Small intestine (tissue), 7 donors: ENCODE measurements at regions not wholly inside any gene's neighbourhood (a gene's known extent, or its start where the extent isn't known, plus 50 kb on each side); places are given as distances from the start of the nearest gene placed in this dataset.

Experiments used
- DNase-seq, 2 donors: peaks; one replicate each; pipeline versions ENCODE4 v3.0.0 to v3.0.0-alpha.2; 2013
- FAIRE-seq: peaks from 2 replicates; lab custom pipeline; 2012; peaks lifted over from hg19 to GRCh38; lab: Jason Lieb, UNC
- H3K27ac ChIP-seq, 3 donors: one replicate each; pipeline ENCODE4 v1.5.1; 2013; ENCODE audit warnings: low read length in 2 of 3, mild to moderate bottlenecking in 2 of 3, control low read depth in 1 of 3, inconsistent platforms in 1 of 3, low read depth in 1 of 3, moderate library complexity in 1 of 3
- H3K27me3 ChIP-seq, 3 donors: one replicate each; pipeline ENCODE4 v1.6.1; 2013; ENCODE audit warnings: low read length in 3 of 3, inconsistent platforms in 1 of 3; ENCODE audit not compliant: control insufficient read depth in 3 of 3, insufficient read depth in 3 of 3
- H3K36me3 ChIP-seq, 3 donors: one replicate each; pipeline ENCODE4 v1.6.1; 2013; ENCODE audit warnings: low read length in 3 of 3, inconsistent platforms in 1 of 3, low read depth in 1 of 3, mild to moderate bottlenecking in 1 of 3, moderate library complexity in 1 of 3; ENCODE audit not compliant: control insufficient read depth in 3 of 3, insufficient read depth in 2 of 3
- H3K4me1 ChIP-seq, 3 donors: one replicate each; pipeline ENCODE4 v1.6.1; 2013; ENCODE audit warnings: low read length in 2 of 3, inconsistent platforms in 1 of 3, low read depth in 1 of 3, mild to moderate bottlenecking in 1 of 3, moderate library complexity in 1 of 3; ENCODE audit not compliant: control insufficient read depth in 3 of 3, insufficient read depth in 2 of 3
- H3K4me3 ChIP-seq, 3 donors: one replicate each; pipeline ENCODE4 v1.5.1; 2013; ENCODE audit warnings: low read length in 3 of 3, control low read depth in 1 of 3, inconsistent platforms in 1 of 3, low read depth in 1 of 3, mild to moderate bottlenecking in 1 of 3, moderate library complexity in 1 of 3
- H3K9me3 ChIP-seq, 2 donors: one replicate each; pipeline ENCODE4 v1.6.1; 2013; ENCODE audit warnings: low read depth in 1 of 2, low read length in 1 of 2; ENCODE audit not compliant: control insufficient read depth in 2 of 2, insufficient read depth in 1 of 2
- WGBS, 3 donors: extraction: QIAGEN DNeasy Blood & Tissue Kit; methylation state at CpG; one replicate each; pipeline ENCODE4 v1.1.7; 2013; 5-methylcytosine and 5-hydroxymethylcytosine counted together
- donor health status: healthy with polysubstance abuse.
- donor health status: control.
- donor health status: control.
- donor health status: Bipolar disorder and iron deficiency.
- donor health status: healthy.

DNA sequence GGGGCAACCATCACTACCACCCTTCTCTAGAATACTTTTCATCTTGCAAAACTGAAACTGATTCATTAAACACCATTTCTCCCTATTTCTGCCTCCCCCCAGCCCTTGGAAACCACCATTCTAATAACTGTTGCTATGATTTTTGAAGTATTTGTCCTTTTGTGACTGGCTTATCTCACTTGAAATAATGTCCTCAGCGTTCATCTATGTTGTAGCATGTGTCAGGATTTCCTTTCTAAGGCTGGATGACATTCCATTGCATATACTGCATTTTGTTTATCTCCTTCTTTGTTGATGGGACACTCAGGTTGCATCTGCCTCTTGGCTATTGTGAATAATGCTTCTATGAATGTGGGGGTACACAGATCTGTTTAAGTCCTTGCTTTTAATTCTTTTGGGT, 327.6 kb upstream of the ZNF32 start:
- H3K4me3 ChIP-seq: no peak overlapping the region
- no peaks in the 10 kb centered on the region for H3K9me3 ChIP-seq
- H3K4me1 ChIP-seq: peaks cover 0 to 6% (median 0%) of the 10 kb centered on the region in 3 donors
- no peak overlapping the region for H3K27ac ChIP-seq
- no peak for DNase-seq
- 53 to 68% (median 68%) methylated on average over 1 of the region's 1 CpG for WGBS, 3 donors
- no peaks in the 10 kb centered on the region for H3K36me3 ChIP-seq
- H3K27me3 ChIP-seq: no peaks in the 10 kb centered on the region
- no peak for FAIRE-seq

DNA sequence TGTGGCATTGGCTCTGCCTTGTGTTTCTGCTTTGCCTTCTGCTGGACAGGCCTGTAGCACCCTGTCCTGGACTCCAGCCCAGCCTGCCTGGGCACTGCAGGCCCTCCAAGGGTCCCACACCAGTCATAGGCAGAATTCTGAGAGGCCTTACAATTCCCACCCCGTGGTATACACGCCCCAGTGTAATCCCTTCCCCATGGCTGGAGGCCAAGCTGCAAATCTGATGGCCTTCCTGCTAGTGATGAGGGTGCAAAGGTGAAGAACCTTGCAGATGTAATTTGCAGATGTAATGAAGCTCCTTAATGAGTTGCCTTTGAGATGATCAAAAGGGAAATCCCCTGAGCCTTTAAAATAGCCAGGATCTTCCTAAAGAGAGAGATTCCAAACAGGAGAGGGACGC, 325.1 kb upstream of the ZNF32 start:
- whole genome bisulfite sequencing, 3 donors: 11 to 67% (median 26%) methylated on average over 3 of the region's 3 CpGs
- no peaks in the 10 kb centered on the region for H3K36me3 ChIP-seq
- no peak overlapping the region for H3K4me3 ChIP-seq
- H3K27ac ChIP-seq: no peak overlapping the region
- FAIRE-seq (no peak), DNase-seq (peak in 1 of 2 donors; percentile 51)
- H3K4me1 ChIP-seq: peaks cover 0 to 6% (median 0%) of the 10 kb centered on the region in 3 donors
- H3K9me3 ChIP-seq: no peaks in the 10 kb centered on the region
- no peaks in the 10 kb centered on the region for H3K27me3 ChIP-seq

GRCh38 chr10:43972976-43973647, 324.4 kb upstream of the ZNF32 start:
- Histone ChIP-seq H3K27me3 (no peaks in the 10 kb centered on the region), H3K4me3 (no peak overlapping the region), H3K9me3 (no peaks in the 10 kb centered on the region), H3K4me1 (peaks cover 0 to 6% (median 0%) of the 10 kb centered on the region in 3 donors), H3K27ac (no peak overlapping the region), H3K36me3 (no peaks in the 10 kb centered on the region)
- 83 to 89% (median 87%) methylated on average over 10 of the region's 10 CpGs for WGBS, 3 donors
- DNase-seq: no peak
- FAIRE-seq: no peak

DNA sequence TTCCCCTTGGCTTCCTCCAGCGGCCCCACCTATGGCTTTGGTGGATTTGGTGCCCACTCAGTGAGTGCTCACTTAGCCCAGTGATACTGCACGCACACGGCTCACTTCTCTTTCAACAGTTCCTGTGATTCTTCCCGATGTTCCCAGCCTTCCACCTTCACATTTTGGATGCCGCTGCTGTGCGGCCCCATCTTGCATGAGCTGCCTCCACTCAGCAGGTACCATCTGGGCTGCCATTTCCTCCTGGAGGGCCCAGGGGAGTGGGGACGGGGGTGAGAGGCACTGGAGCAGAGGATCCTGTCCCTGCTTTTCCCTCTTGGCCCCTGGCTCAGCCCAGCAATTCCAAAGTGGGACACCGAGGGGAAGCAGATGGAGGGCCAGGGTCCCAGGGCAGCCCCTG, 323.3 kb upstream of the ZNF32 start:
- no peak for FAIRE-seq
- 88 to 91% (median 91%) methylated on average over 8 of the region's 8 CpGs for WGBS, 3 donors

GRCh38 chr10:43971306-43971705, 322.6 kb upstream of the ZNF32 start:
- Histone ChIP-seq H3K4me3 (no peak overlapping the region), H3K4me1 (peaks cover 0 to 6% (median 0%) of the 10 kb centered on the region in 3 donors), H3K9me3 (no peaks in the 10 kb centered on the region), H3K27me3 (no peaks in the 10 kb centered on the region), H3K27ac (no peak overlapping the region), H3K36me3 (no peaks in the 10 kb centered on the region)
- 86 to 89% (median 86%) methylated on average over 5 of the region's 5 CpGs for WGBS, 3 donors
- no peak for FAIRE-seq
- no peak for DNase-seq

More for the DNA sequence above, 323.3 kb upstream of the ZNF32 start:
- Histone ChIP-seq H3K36me3 (no peaks in the 10 kb centered on the region), H3K4me1 (peaks cover 0 to 6% (median 0%) of the 10 kb centered on the region in 3 donors), H3K27me3 (no peaks in the 10 kb centered on the region), H3K4me3 (no peak overlapping the region), H3K27ac (no peak overlapping the region), H3K9me3 (no peaks in the 10 kb centered on the region)
- no peak for DNase-seq

GRCh38 chr10:43970717-43971116, 322.0 kb upstream of the ZNF32 start:
- Histone ChIP-seq H3K27ac (no peak overlapping the region), H3K27me3 (no peaks in the 10 kb centered on the region), H3K9me3 (no peaks in the 10 kb centered on the region), H3K4me3 (no peak overlapping the region), H3K4me1 (peaks cover 0 to 6% (median 0%) of the 10 kb centered on the region in 3 donors), H3K36me3 (no peaks in the 10 kb centered on the region)
- FAIRE-seq (no peak), DNase-seq (no peak)
- 79 to 93% (median 84%) methylated on average over 2 of the region's 2 CpGs for WGBS, 3 donors

- no peak overlapping the region for H3K4me3 ChIP-seq
- no peaks in the 10 kb centered on the region for H3K36me3 ChIP-seq
- no peaks in the 10 kb centered on the region for H3K27me3 ChIP-seq
- no peaks in the 10 kb centered on the region for H3K9me3 ChIP-seq
- no peak for DNase-seq
- no peak for FAIRE-seq
- H3K4me1 ChIP-seq: peaks cover 0 to 6% (median 0%) of the 10 kb centered on the region in 3 donors
- 81 to 95% (median 82%) methylated on average over 6 of the region's 6 CpGs for WGBS, 3 donors
- no peak overlapping the region for H3K27ac ChIP-seq
Measured at GRCh38 chr10:43970018-43970698, 321.5 kb upstream of the ZNF32 start.

DNA sequence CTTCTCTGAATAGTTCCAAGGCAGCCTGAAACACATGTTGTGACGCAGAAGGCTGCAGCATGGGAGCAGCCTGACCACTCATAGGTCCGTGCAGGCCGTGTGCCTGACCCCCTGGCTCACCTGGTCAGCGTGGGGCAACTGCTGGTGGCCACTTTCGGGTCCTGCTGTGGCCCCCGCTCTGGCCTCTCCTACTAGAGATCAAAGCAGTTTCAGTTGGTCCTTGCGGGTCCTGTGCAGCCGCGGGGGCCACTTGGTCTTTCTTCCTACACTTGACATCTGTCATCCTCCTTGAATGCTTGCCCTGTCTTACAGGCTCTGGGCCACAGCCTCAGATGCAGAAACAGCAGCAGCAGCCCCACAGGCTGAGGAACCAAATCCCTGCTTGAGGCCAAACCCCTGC, 320.8 kb upstream of the ZNF32 start:
- no peak for FAIRE-seq
- H3K27ac ChIP-seq: no peak overlapping the region
- DNase-seq: no peak
- 91 to 99% (median 95%) methylated on average over 9 of the region's 9 CpGs for WGBS, 3 donors
- no peak overlapping the region for H3K4me3 ChIP-seq
- H3K4me1 ChIP-seq: peaks cover 0 to 6% (median 0%) of the 10 kb centered on the region in 3 donors
- H3K36me3 ChIP-seq: no peaks in the 10 kb centered on the region
- H3K9me3 ChIP-seq: no peaks in the 10 kb centered on the region
- no peaks in the 10 kb centered on the region for H3K27me3 ChIP-seq
